Neural progenitor cell (in vitro differentiated cells): ENCODE measurements at regions not wholly inside any gene's neighbourhood (a gene's known extent, or its start where the extent isn't known, plus 50 kb on each side); places are given as distances from the start of the nearest gene placed in this dataset.

ENCODE experiments used
- DNase-seq: peaks from one replicate; pipeline ENCODE4 v3.0.0-alpha.2; 2016; ENCODE audit warnings: low spot score
- H2AFZ ChIP-seq: fragments of 200-600 bp; sonication (generic); replicated peaks from 2 replicates; pipeline ENCODE4 v1.6.1; 2016; ENCODE audit warnings: antibody characterized with exemption
- H3F3A ChIP-seq: fragments of 200-600 bp; sonication (generic); 2 replicates; pipeline ENCODE4 v1.6.1; 2016; ENCODE audit warnings: antibody characterized with exemption, low read depth
- H3K27ac ChIP-seq: fragments of 200-600 bp; sonication (generic); 2 replicates; pipeline ENCODE4 v1.5.1; 2016; ENCODE audit warnings: mild to moderate bottlenecking
- H3K27me3 ChIP-seq: fragments of 200-600 bp; sonication (generic); 2 replicates; pipeline ENCODE4 v1.6.1; 2016; ENCODE audit warnings: mild to moderate bottlenecking, moderate library complexity
- H3K36me3 ChIP-seq: fragments of 200-600 bp; sonication (generic); 2 replicates; pipeline ENCODE4 v1.5.1; 2016
- H3K4me1 ChIP-seq: fragments of 200-600 bp; sonication (generic); 2 replicates; pipeline ENCODE4 v1.6.1; 2016; ENCODE audit warnings: mixed run types
- H3K4me2 ChIP-seq: fragments of 200-600 bp; sonication (generic); 2 replicates; pipeline ENCODE4 v1.6.1; 2016
- H3K4me3 ChIP-seq: fragments of 200-600 bp; sonication (generic); 2 replicates; pipeline ENCODE4 v1.5.1; 2016
- H3K79me2 ChIP-seq: fragments of 200-600 bp; sonication (generic); 2 replicates; pipeline ENCODE4 v1.6.1; 2016; ENCODE audit warnings: low read depth
- H3K9ac ChIP-seq: fragments of 200-600 bp; sonication (generic); 2 replicates; pipeline ENCODE4 v1.6.1; 2016
- H3K9me3 ChIP-seq: fragments of 200-600 bp; sonication (generic); 2 replicates; pipeline ENCODE4 v1.5.1; 2016; ENCODE audit warnings: low read depth
- H4K20me1 ChIP-seq: fragments of 200-600 bp; sonication (generic); 2 replicates; pipeline ENCODE4 v1.6.1; 2016; ENCODE audit warnings: low read depth
- H3K27ac Mint-ChIP-seq: 3 replicates; pipeline ENCODE4 v1.8.0; 2021; ENCODE audit warnings: mixed read lengths
- H3K27me3 Mint-ChIP-seq: 2 replicates; pipeline ENCODE4 v1.8.0; 2022; ENCODE audit warnings: low read depth, mild to moderate bottlenecking, inconsistent platforms, moderate library complexity, mixed read lengths; ENCODE audit not compliant: insufficient read depth
- H3K36me3 Mint-ChIP-seq: 3 replicates; pipeline ENCODE4 v1.8.0; 2021; ENCODE audit warnings: mixed read lengths
- H3K4me1 Mint-ChIP-seq: 3 replicates; pipeline ENCODE4 v1.8.0; 2021; ENCODE audit warnings: mixed read lengths
- H3K4me3 Mint-ChIP-seq: 3 replicates; pipeline ENCODE4 v1.8.0; 2021; ENCODE audit warnings: mild to moderate bottlenecking, moderate library complexity, mixed read lengths
- H3K9me3 Mint-ChIP-seq: 3 replicates; pipeline ENCODE4 v1.8.0; 2020; ENCODE audit warnings: mixed read lengths
- EZH2 ChIP-seq: fragments of 200-600 bp; sonication (generic); IDR thresholded peaks from 2 replicates; pipeline ENCODE4 v1.6.1; 2017; ENCODE audit warnings: antibody characterized with exemption, mild to moderate bottlenecking, moderate library complexity
- EZH2phosphoT487 ChIP-seq: fragments of 200-600 bp; sonication (generic); IDR thresholded peaks from 2 replicates; pipeline ENCODE4 v1.6.1; 2017; ENCODE audit warnings: antibody characterized with exemption
- TF ChIP-seq, protein P1 (sequence below): fragments of 200-600 bp; sonication (generic); IDR thresholded peaks from 2 replicates; pipeline ENCODE4 v1.5.1; 2017; ENCODE audit warnings: antibody characterized with exemption, mild to moderate bottlenecking

DNA sequence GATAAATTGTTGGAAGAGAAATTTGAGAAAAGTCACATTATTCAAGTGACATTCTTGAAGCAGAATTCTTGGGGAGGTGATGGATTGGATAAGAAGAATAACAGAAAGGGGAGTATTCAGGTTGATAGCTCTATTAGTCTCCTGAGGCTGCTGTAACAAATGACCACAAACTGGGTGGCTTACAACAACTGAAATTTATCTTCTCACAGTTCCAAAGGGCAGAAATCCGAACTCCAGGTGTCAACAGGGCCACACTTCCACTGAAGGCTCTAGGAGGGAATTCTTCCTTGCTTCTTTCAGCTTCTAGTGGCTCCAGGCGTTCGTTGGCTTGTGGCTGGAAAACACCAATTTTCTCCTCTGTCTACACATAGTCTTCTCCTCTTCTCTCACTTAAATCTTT lies 99.8 kb downstream of the TES start:
- Histone ChIP-seq H3K27me3 (no peaks in the 10 kb centered on the region), H3K79me2 (no peaks in the 10 kb centered on the region), H3K9me3 (no peaks in the 10 kb centered on the region), H3K4me3 (no peak overlapping the region), H3K27ac (no peak overlapping the region), H3F3A (no peaks in the 10 kb centered on the region), H3K4me2 (no peak overlapping the region), H4K20me1 (no peaks in the 10 kb centered on the region), H3K4me1 (peaks cover 2% of the 10 kb centered on the region), H3K36me3 (no peaks in the 10 kb centered on the region), H2AFZ (no peak overlapping the region), H3K9ac (no peak overlapping the region)
- H3K36me3 Mint-ChIP-seq = no peaks in the 10 kb centered on the region
- no peaks in the 10 kb centered on the region for H3K9me3 Mint-ChIP-seq
- no peak overlapping the region for H3K27ac Mint-ChIP-seq
- TF ChIP-seq, protein P1, sequence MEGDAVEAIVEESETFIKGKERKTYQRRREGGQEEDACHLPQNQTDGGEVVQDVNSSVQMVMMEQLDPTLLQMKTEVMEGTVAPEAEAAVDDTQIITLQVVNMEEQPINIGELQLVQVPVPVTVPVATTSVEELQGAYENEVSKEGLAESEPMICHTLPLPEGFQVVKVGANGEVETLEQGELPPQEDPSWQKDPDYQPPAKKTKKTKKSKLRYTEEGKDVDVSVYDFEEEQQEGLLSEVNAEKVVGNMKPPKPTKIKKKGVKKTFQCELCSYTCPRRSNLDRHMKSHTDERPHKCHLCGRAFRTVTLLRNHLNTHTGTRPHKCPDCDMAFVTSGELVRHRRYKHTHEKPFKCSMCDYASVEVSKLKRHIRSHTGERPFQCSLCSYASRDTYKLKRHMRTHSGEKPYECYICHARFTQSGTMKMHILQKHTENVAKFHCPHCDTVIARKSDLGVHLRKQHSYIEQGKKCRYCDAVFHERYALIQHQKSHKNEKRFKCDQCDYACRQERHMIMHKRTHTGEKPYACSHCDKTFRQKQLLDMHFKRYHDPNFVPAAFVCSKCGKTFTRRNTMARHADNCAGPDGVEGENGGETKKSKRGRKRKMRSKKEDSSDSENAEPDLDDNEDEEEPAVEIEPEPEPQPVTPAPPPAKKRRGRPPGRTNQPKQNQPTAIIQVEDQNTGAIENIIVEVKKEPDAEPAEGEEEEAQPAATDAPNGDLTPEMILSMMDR = no peak
- TF ChIP-seq EZH2 = no peak
- no peak for TF ChIP-seq EZH2phosphoT487
- DNase-seq = no peak
- H3K4me3 Mint-ChIP-seq = no peak overlapping the region
- no peaks in the 10 kb centered on the region for H3K27me3 Mint-ChIP-seq
- peaks cover 6% of the 10 kb centered on the region for H3K4me1 Mint-ChIP-seq

DNA sequence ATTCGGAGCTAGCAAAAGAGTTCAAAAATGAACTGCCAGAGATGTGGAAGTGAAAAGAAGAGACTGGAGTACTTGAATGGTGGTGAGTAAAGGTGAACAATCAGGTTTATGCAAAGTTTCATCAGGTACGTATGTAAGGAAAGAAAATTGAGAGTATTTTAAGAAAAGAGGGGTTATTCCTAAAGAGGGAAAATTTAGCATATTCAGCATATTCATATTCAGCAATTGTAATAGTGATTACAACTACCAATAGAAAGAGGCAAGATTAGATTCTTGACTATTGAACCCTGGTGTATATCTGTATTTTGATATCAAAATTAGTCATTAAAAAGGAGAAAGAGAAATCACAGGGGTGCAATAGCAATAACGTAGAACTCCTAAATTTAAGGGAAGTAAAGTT lies 100.9 kb downstream of the TES start:
- no peaks in the 10 kb centered on the region for H4K20me1 ChIP-seq

DNA sequence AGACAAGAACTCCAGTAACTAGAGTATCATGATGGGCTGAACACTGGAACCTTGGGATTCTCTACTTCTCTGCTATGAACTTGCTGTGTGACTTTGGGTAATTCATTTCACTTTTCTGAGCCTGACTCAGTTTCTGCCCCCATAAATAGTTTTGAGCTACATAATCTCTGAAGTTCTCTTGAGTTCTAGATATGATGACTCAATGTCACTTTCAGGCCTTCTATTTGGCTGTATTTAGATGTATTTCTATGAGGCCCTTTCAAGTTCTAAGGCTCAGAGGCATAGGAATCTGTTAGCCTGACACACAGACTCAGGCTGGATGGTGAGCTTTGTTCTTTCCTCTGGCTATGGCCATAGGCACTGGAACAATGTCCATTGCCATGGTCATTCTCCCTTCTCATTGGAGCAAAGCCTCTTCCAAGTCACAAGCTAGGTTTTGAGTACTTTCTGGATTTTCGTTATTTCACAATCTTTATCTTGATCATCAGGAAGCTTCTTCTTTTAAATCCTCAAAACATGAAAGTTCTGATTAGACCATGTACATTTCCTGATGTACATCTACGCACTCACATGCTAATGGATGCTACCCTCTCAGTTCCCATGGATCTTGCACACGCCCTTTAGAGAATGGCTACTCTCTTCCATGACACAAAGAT lies 101.6 kb downstream of the TES start:
- Histone ChIP-seq H3K27ac (no peak overlapping the region), H3K27me3 (no peaks in the 10 kb centered on the region), H4K20me1 (no peaks in the 10 kb centered on the region), H3K36me3 (no peaks in the 10 kb centered on the region), H3K4me1 (peaks cover 20% of the 10 kb centered on the region), H2AFZ (no peak overlapping the region), H3K4me2 (no peak overlapping the region), H3K9ac (no peak overlapping the region), H3F3A (peaks cover 6% of the 10 kb centered on the region), H3K4me3 (no peak overlapping the region), H3K9me3 (no peaks in the 10 kb centered on the region), H3K79me2 (no peaks in the 10 kb centered on the region)
- DNase-seq = no peak
- Mint-ChIP-seq H3K9me3 (no peaks in the 10 kb centered on the region), H3K36me3 (no peaks in the 10 kb centered on the region), H3K4me3 (no peak overlapping the region), H3K4me1 (peaks cover 19% of the 10 kb centered on the region), H3K27ac (no peak overlapping the region), H3K27me3 (no peaks in the 10 kb centered on the region)
- TF ChIP-seq, protein P1 = no peak
- no peak for TF ChIP-seq EZH2

More for the DNA sequence above, 100.9 kb downstream of the TES start:
- H2AFZ ChIP-seq = no peak overlapping the region
- H3K36me3 Mint-ChIP-seq = no peaks in the 10 kb centered on the region
- H3K27ac Mint-ChIP-seq = no peak overlapping the region
- no peaks in the 10 kb centered on the region for H3K27me3 Mint-ChIP-seq
- no peak overlapping the region for H3K9ac ChIP-seq
- H3K27me3 ChIP-seq = no peaks in the 10 kb centered on the region
- H3K4me1 Mint-ChIP-seq = peaks cover 12% of the 10 kb centered on the region
- H3K27ac ChIP-seq = no peak overlapping the region
- H3K79me2 ChIP-seq = no peaks in the 10 kb centered on the region
- DNase-seq = no peak
- TF ChIP-seq EZH2phosphoT487 (no peak), EZH2 (no peak)
- TF ChIP-seq, protein P1 = no peak
- peaks cover under 1% of the 10 kb centered on the region for H3F3A ChIP-seq
- no peak overlapping the region for H3K4me3 Mint-ChIP-seq
- no peaks in the 10 kb centered on the region for H3K9me3 ChIP-seq
- H3K36me3 ChIP-seq = no peaks in the 10 kb centered on the region
- peaks cover 13% of the 10 kb centered on the region for H3K4me1 ChIP-seq
- no peak overlapping the region for H3K4me2 ChIP-seq
- no peaks in the 10 kb centered on the region for H3K9me3 Mint-ChIP-seq
- no peak overlapping the region for H3K4me3 ChIP-seq
